CD4-positive, alpha-beta T cell treated with Interleukin-6 for 4 hours (primary cell): ENCODE measurements at regions not wholly inside any gene's neighbourhood (a gene's known extent, or its start where the extent isn't known, plus 50 kb on each side); places are given as distances from the start of the nearest gene placed in this dataset.

Experiments used
- DNase-seq: peaks from one replicate; pipeline ENCODE4 v3.0.0-alpha.2; 2020; ENCODE audit warnings: mixed read lengths

- DNase-seq: no peak
Observed at GRCh38 chr7:17613338-17614041, 315.0 kb downstream of the AHR start.

DNA sequence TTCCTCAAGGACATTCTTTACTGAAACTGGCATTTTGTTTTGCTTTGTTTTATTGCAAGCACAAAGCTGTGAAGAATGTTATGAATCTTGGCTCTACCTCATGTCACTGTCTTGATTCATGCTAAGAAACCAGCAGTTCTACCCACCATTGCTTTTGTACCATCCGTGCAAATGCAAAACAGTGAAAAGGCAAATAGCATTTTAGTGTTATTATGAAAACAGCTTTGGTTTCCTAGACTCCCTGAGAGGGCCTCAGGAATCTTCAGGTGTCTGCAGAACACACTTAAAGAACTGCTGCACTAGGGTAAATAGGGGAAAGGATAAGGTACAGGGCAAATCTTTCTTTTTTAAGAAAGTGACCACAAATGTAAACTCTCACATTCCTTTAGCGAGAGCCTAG, 318.9 kb downstream of the AHR start:
- DNase-seq: no peak

DNA sequence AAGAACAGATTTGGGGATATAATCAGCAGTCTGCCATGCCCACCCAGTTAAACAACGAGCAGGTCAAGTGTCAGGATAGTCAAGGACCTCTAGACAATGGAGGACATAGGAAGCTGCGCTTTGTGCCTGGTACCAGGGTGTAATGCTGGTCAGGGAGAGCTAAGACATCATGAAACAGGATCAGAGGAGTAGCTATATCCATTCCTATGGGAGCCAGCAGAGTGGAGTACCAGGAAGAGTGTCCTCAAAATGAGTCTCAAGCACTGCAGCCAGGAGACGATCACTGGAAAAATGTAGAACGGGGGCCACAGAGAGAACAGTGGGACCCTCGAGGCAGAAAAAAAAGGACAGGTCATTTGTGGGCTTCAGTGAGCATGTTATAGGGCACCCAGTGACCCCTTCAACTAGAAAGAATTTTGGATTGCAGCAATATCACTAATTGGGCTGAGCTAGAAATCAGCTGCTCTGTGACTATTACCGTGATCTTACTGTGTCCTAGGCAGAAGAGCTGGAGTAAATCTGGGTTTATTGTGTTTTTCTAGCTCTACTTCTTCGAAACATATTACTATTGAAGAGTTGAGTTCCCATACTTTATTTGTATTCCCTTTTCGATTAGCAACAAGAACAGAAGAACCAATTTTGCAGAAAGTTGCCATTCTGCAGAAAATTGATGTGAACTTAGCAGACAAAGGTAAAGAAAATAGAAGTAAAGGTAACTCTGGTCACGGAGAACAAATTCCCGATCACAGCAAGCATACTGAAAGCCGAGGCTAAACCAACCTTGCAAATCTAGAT, 319.6 kb downstream of the AHR start:
- no peak for DNase-seq

DNA sequence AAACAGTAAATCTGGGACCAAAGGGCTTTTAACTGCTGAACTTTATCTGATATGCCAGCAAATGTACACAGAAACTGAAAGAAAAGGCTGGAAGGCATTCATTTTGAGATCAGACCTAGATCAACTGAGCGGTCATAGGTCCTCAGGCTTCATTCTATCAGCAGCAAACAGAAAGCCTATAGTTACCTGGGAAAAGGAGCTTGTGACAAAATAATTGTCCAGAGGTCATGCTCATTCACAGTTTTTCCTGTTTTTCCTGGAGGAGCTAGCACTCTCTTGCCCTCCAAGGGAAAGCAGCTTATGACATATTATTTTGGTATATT, 320.2 kb downstream of the AHR start:
- no peak for DNase-seq

- no peak for DNase-seq
Observed at GRCh38 chr7:17619196-17619818, 320.9 kb downstream of the AHR start.

DNA sequence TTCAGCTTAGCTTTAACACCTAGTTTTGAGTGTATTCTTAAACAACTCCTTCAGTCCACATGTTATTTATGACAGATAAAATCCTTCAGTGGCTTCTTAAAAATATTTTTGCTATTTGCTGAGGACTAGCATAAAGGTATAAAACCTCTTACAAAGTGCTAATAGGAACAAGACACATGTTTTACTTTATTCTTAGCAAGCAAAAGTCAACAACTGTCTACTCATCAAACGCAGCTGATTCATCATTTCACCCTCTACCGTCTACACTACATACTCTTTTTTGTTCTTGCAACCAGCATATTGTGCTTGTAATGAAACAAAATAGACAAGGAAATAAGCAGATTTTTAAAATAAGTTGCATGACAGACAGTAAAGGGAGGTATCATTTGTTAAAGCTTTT, 319.7 kb downstream of the SNX13 start:
- no peak for DNase-seq

DNA sequence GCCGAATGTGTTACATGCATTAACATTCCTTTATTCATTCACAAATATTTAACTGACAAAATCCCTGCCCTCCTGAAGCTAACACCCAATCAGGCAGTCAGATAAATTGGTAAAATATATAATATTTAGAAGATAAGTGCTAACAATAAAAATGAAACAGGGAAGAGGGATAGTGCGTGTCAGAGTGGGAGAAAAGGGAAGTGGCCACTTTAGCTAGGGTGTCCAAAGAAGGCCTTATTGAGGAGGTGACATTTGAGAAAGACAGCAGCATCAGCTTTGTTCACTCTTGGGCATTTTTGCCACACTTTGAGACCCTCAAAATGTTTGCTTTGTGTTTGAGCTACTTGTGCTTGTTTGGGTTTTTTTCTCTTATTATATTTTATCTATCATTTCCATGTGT, 317.8 kb downstream of the SNX13 start:
- DNase-seq: no peak

DNA sequence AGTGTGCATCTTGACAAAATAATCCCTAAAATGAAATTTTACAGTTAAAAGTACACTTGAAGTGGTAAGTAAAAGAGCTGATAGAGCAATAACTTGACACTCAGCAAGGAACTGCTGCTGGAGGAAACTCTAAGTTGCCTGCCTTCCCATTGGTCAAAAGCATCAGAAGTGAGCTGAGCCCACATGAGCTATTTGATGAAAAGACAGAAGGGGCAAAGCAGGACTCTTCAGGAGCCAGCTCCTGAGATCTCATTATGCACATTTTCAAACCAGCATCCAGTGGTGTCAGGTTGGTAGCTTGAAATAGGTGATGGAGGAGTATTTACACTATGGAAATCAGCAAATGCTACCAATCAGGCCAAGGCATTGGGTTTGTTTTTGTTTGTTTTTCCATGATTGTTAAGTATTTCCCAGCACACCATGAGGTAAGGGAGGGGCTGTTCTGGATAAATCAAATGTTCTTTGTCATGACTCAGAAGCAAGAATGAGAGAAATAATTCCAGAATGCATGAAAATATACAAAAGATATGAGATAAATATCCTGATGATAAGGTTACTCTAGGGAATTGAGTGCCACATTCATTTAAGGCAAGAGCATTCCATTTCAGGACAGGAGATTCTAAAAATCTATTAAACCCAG, 316.6 kb downstream of the SNX13 start:
- DNase-seq: no peak

DNA sequence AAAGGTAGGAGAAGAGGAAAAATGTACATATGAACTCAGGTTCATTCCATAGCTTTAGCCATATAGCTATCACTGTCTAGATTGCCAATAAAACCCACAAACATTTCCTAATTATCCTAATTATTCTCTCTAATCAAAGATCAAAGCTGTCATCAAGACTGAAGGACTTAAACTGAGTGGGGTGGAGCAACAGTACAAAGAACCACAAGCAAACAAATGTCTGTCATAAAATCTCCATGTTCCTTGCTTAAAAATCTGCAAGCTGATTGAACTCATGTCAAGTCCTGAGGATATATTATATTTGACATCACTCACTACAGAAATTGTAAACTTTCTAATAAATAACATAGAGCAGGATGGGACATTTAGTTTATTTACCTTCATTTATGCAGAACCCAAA, 315.9 kb downstream of the SNX13 start:
- no peak for DNase-seq

- DNase-seq: no peak
Observed at GRCh38 chr7:17625043-17625442, 315.3 kb downstream of the SNX13 start.

DNA sequence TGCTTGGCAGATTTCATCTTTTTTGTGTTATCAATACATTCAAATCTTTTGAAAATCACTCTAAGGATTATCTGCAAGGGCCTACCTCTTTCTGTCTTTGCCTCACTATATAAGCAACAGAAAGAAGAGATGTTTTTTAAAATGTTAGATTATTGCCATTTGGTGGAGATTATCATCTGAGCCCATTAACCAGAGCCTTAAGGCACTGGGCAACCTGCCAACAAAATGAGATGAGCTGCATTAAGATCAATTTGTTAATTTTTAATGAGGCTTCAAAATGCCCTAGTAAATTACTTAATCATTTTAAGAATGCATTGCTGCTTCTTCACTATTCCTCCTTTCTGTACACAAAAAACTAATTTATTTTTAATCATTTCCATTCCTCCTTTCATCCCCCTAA, 314.1 kb downstream of the SNX13 start:
- DNase-seq: no peak

DNA sequence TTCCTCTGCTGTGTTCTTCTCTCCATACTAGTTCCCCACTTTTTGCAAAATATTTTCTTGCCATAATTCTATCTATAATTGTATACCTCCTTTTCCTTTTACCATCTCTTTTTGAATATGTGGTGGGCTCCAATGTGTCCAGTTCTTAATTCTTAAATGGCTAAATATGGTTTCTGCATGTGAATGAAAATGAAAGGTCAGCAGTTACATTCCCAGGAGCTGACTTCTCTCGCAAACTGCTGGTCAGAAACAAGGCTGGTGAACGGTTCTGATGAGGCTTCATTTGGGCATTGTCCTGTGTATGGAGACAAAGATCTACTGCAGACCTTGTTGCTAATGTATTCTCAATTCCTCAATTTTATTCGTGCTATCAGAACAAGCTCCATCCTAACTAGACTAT, 309.2 kb downstream of the SNX13 start:
- DNase-seq: no peak

DNA sequence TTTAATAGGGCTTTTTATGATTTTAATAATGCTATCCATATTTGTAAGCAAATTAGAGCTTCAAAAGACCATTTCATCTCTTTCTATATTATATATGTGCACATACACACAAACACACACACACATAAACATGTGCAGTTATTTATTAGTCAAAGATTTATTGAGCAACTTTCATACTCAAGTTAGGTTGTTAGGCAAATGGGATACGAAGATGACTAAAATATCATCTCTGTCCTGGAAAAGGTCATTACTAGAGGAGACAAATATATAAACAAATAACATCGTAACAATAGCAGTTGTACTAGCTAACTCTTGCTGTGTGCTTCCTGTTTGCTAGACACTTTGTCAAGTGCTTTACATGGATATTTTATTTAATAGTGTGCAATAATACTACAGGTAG, 307.9 kb downstream of the SNX13 start:
- no peak for DNase-seq

DNA sequence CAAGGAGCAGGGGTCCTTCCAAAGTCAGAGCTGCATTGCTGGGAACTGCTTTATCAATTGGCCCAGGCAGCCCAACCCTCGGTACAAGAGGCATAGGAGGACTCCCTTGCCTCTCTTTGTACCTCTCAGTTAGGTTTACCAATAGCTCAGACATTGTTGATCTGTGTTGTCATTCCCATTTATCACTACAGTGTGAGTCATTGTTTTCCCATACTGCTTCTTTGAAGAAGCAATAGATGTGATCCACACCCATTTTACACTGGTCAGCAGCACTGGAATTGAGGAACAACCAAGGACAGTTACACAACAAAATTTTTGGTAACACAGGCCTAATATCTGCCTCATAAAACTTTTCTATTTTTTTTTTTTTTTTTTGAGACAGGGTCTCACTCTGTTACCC, 307.2 kb downstream of the SNX13 start:
- DNase-seq: no peak

DNA sequence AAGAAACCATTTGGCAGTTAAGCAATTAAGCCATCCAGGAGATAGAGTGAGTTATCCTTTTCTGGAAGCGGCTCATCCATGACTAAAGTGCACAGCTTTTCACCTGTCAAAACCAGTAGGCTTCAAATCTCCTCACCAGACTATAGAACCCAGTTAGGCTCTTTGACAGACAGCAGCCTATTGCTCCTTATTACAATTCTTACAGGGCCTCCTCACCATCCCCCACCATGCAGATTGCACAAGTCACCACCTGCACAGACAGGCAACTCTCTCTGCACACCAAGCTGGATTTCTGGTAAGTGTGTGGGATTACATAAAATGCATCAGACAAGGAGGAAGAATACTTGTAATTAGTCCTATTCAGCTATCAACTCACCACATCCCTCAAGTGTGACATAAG, 301.6 kb downstream of the SNX13 start:
- no peak for DNase-seq

DNA sequence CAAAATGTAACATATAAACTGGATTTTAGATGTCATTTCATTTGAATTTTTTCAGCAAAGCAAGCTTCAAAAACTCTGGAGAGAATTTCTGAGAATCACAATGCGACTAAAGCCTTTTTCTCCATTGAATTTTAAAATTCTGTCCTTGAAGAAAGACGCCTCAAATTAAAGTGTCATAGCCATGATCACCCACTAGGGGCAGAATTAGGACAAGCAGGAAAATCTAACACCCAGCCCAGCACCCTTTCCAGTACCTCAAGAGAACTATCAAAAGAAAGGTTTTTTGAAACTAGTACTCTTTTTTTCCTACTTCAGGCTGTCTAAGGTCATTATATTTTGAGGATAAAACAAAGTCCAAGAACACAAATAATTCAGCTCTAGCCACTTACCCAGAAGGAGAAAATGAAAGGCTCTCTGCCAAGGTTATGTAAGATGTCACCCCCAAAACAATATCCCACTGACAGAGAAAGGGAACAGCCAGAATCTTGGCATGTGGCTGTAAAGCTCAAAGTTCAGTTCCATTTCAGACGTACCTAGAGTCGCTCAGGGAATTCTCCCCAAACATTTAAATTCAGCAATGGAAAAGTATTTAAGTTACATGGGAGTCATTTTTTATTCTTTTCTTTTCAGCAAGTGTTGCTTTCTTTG, 299.4 kb downstream of the SNX13 start:
- peak; percentile 6 for DNase-seq

GRCh38 chr7:17645500-17645899, 294.8 kb downstream of the SNX13 start:
- DNase-seq: no peak

DNA sequence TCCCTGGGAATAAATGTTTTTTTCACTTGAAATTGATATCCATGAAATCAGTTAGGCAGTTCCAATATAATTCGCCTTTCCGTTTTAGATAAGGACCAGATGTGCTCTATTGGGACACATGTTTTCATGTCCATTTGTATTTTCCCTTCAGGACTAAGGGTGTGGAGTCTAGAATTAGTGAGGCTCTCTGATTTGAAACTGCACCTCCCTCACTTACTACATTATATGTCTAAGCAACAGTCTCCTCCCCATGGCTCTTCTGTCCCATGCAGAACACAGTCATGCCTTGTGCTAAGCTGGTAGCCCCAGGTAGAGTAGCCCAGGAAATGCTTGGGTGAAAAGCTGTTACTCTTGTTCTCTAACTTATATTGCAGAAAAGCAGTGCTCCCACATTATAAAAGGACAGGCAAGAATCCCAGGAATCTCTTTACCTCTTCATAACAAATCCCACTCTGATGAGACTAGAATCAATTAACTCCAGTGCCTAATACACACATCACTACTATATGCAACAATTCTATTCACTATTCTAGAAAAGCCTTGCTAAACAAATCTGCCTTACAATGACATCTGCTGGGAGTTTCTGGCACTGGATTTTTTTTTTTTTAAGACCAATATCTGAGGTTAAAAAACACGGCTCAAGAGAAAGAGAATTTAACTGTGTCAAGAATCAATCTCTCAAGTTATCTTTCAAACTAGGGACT, 293.9 kb downstream of the SNX13 start:
- DNase-seq: no peak

DNA sequence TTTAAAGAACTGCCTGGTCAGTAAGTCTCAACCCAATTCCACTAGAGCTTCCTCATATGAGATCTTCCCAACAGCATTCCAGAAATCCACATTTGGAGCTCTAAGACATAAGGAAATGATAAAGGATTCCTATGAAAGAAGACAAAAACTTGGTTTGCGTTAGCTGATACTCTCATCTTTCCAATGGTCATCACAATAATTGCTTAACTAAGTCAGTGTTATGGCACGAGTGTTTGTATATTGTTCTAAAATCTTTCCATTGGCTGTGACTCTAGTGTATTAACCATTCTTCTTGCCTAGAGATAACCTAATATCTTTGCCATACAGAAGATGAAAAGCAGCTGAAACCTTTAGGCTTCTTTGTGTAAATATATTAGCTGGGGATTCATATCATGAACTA, 289.0 kb downstream of the SNX13 start:
- DNase-seq: no peak

DNA sequence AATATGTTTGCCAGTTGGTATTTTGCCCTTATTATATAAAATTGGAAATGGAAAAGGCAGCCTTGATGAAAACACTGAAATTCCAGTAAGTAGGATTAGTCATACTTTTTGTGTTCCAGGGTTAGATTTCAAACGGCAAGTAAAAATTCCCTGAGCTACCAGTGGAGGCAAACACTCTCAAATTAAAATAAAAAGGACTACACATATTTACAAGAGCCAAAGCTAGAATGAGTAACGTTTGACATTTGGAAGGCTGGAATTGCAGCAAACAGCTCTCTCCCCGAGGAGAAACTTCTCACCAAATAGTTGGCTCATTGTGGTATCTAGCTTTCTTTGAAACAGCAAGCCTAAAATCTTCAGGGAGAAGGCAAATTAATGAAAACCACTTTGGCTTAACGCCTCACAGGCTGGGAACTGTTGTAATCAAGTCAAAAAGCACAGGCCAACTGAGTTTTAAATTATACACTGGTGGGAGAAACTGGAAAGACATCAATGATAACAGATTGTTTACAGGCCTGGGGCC, 288.4 kb downstream of the SNX13 start:
- no peak for DNase-seq

DNA sequence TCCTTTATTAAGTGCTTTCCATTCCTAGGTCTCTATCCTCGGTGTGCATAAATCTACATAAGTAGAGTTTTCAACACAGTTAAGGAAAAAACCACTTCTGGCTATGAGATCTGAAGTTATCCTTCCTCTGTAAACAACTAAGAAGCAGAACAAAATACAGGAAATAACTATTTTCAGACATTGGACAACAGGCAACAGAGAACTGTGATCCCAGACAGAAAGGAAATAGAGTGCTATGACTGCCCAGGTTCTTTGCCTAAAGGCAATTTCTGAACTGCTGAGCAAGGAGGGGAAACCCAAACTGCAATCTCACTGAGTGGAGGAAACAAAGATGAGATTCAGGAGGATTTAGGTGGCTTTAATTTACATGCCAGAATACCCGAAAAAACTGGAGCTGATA, 285.4 kb downstream of the SNX13 start:
- no peak for DNase-seq

- no peak for DNase-seq
Observed at GRCh38 chr7:17659126-17659525, 281.2 kb downstream of the SNX13 start.
